ENCODE measurements at regions not wholly inside any gene's neighbourhood (a gene's known extent, or its start where the extent isn't known, plus 50 kb on each side); places are given as distances from the start of the nearest gene placed in this dataset.
"Not testable (repeated sequence)": the region's sequence is repeated elsewhere in the genome, so short reads cannot be mapped to it uniquely, and the experiment has no call there.

DNA sequence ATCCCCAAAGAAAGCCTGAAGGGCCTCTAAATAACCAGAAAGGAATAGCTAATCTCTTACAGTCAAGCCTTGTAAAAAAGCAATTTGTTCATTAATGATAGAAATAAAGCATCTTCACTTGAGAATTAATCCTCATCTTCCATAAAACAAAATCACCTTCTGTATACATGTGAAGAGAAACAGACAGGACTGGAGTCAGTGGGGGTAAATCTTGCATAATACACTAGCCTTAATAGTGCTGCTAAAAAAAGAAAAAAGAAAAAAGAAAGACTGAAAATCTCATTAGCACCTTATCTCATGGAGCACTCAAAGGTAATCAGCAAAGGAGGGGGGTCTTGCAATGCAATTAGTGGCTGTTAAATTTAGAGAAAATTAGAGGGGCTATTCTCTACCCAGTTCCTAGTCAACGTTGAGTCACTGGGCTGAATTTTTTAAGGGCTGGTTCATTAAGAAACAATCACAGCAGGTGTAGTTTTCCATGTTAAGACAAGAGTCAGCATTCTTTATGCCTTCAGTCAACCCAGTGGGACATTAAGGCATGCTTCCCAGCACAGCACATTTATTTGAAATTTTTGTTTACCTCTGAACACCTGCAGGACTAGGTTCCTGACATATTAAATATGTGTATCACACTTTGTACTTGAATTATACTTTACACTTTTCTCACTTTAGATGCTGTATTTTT lies 1455.7 kb upstream of the CELF2 start:
- no peak overlapping the region for H3K27ac Mint-ChIP-seq
- H3K27me3 Mint-ChIP-seq, result no peaks in the 10 kb centered on the region
- H3K4me3 Mint-ChIP-seq, result no peak overlapping the region
- no peak for ATAC-seq (ENCODE audit: low read depth in 2 of 2)
- Histone ChIP-seq H3K4me1 (ENCODE audit: control insufficient read depth, insufficient read depth, low read length, poor library complexity, severe bottlenecking) (no peaks in the 10 kb centered on the region), H3K27ac (ENCODE audit: insufficient read depth, low read length, poor library complexity, severe bottlenecking) (no peak overlapping the region), H3K9me3 (ENCODE audit: control insufficient read depth in 2 of 2, low read length in 2 of 2) (no peaks in the 10 kb centered on the region), H3K4me3 (ENCODE audit: low read depth, low read length) (no peak overlapping the region), H3K27me3 (ENCODE audit: control insufficient read depth, insufficient read depth, low read length) (no peaks in the 10 kb centered on the region), H3K36me3 (ENCODE audit: control insufficient read depth, insufficient read depth, low read length) (no peaks in the 10 kb centered on the region)
- H3K9me3 Mint-ChIP-seq, result peaks cover 0 to 5% (median under 1%) of the 10 kb centered on the region in 7 donors
- no peaks in the 10 kb centered on the region for H3K36me3 Mint-ChIP-seq
- no peaks in the 10 kb centered on the region for H3K4me1 Mint-ChIP-seq
- no peak for DNase-seq

DNA sequence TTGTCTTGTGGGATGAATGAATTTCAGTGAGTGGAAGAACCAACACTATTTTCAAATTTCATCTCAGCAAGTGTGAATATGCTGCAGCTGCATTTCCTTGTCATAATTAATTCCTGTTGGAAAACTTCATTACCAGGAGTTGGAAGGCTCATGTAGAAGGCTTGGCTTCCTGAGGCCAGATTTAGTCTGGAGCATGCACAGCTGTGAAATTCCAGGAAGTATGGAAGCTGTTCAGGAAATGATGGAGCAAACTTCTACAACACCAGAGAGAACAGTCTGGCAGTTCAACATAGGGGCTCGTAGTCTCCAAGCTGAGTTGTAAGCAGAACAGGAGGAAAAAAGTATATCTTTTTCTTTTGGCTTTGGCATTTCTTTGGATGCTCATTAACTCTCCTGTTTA lies 1439.9 kb upstream of the CELF2 start:
- H3K36me3 ChIP-seq (ENCODE audit: control insufficient read depth, insufficient read depth, low read length), result no peaks in the 10 kb centered on the region
- Mint-ChIP-seq H3K27ac (no peak overlapping the region), H3K4me1 (no peaks in the 10 kb centered on the region), H3K27me3 (no peaks in the 10 kb centered on the region), H3K4me3 (no peak overlapping the region), H3K36me3 (no peaks in the 10 kb centered on the region), H3K9me3 (peaks cover 0 to 3% (median 0%) of the 10 kb centered on the region in 7 donors)
- no peaks in the 10 kb centered on the region for H3K4me1 ChIP-seq (ENCODE audit: control insufficient read depth, insufficient read depth, low read length, poor library complexity, severe bottlenecking)
- DNase-seq (no peak), ATAC-seq (ENCODE audit: low read depth in 2 of 2) (no peak)
- H3K4me3 ChIP-seq (ENCODE audit: low read depth, low read length), result no peak overlapping the region
- H3K27ac ChIP-seq (ENCODE audit: insufficient read depth, low read length, poor library complexity, severe bottlenecking), result no peak overlapping the region
- no peaks in the 10 kb centered on the region for H3K27me3 ChIP-seq (ENCODE audit: control insufficient read depth, insufficient read depth, low read length)
- no peaks in the 10 kb centered on the region for H3K9me3 ChIP-seq (ENCODE audit: control insufficient read depth in 2 of 2, low read length in 2 of 2)

DNA sequence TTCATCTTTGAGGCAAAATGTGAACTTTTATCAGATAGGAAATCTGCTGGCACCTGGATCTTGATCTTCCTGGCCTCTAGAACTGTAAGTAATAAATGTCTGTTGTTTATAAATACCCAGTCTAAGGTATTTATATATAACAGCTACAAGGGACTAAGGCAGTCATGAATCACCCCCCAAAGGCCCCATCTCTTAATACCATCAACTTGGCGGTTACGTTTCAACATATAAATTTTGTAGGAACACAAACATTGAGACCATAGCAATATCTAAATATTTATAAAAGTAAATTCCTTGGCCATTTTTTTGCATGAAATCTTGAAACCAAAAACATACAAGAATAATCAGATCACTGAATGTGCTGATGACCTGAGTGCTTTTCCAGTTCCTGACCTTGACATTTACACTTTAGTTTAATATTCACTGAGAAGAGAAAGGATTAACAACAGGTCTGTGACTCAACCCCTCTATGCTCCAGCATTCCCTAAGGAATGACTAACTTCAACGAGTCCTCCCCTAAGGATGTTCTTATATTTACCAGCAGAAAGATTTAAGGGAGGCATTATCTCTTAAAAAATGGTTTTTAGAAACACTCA lies 1438.5 kb upstream of the CELF2 start:
- H3K27me3 Mint-ChIP-seq, result no peaks in the 10 kb centered on the region
- H3K4me3 Mint-ChIP-seq, result no peak overlapping the region
- H3K27ac ChIP-seq (ENCODE audit: insufficient read depth, low read length, poor library complexity, severe bottlenecking), result no peak overlapping the region
- H3K9me3 Mint-ChIP-seq, result no peaks in the 10 kb centered on the region
- no peaks in the 10 kb centered on the region for H3K36me3 Mint-ChIP-seq
- ATAC-seq (ENCODE audit: low read depth in 2 of 2) (no peak), DNase-seq (no peak)
- no peaks in the 10 kb centered on the region for H3K27me3 ChIP-seq (ENCODE audit: control insufficient read depth, insufficient read depth, low read length)
- H3K4me1 ChIP-seq (ENCODE audit: control insufficient read depth, insufficient read depth, low read length, poor library complexity, severe bottlenecking), result no peaks in the 10 kb centered on the region
- no peak overlapping the region for H3K4me3 ChIP-seq (ENCODE audit: low read depth, low read length)
- no peaks in the 10 kb centered on the region for H3K36me3 ChIP-seq (ENCODE audit: control insufficient read depth, insufficient read depth, low read length)
- H3K9me3 ChIP-seq (ENCODE audit: control insufficient read depth in 2 of 2, low read length in 2 of 2), result no peaks in the 10 kb centered on the region
- no peak overlapping the region for H3K27ac Mint-ChIP-seq
- H3K4me1 Mint-ChIP-seq, result no peaks in the 10 kb centered on the region

DNA sequence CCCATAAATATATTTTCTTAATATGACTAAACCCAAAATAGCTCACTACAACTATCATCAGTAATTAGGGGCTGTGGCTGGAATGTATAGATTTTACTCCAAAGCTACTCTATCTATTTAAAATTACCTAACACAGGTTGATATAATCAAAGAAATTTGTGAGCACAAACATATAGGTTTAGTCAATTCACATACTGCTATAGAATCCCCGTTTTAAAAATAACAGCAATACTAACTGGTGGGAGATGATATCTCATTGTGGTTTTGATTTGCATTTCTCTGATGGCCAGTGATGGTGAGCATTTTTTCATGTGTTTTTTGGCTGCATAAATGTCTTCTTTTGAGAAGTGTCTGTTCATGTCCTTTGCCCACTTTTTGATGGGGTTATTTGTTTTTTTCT lies 1434.9 kb upstream of the CELF2 start:
- not testable (repeated sequence) for H3K36me3 ChIP-seq (ENCODE audit: control insufficient read depth, insufficient read depth, low read length); H3K27me3 ChIP-seq (ENCODE audit: control insufficient read depth, insufficient read depth, low read length); H3K4me1 ChIP-seq (ENCODE audit: control insufficient read depth, insufficient read depth, low read length, poor library complexity, severe bottlenecking); ATAC-seq (ENCODE audit: low read depth in 2 of 2); H3K9me3 ChIP-seq (ENCODE audit: control insufficient read depth in 2 of 2, low read length in 2 of 2); H3K4me3 Mint-ChIP-seq; H3K27me3 Mint-ChIP-seq; DNase-seq; H3K27ac ChIP-seq (ENCODE audit: insufficient read depth, low read length, poor library complexity, severe bottlenecking); H3K9me3 Mint-ChIP-seq; H3K36me3 Mint-ChIP-seq; H3K4me3 ChIP-seq (ENCODE audit: low read depth, low read length); H3K27ac Mint-ChIP-seq; H3K4me1 Mint-ChIP-seq

DNA sequence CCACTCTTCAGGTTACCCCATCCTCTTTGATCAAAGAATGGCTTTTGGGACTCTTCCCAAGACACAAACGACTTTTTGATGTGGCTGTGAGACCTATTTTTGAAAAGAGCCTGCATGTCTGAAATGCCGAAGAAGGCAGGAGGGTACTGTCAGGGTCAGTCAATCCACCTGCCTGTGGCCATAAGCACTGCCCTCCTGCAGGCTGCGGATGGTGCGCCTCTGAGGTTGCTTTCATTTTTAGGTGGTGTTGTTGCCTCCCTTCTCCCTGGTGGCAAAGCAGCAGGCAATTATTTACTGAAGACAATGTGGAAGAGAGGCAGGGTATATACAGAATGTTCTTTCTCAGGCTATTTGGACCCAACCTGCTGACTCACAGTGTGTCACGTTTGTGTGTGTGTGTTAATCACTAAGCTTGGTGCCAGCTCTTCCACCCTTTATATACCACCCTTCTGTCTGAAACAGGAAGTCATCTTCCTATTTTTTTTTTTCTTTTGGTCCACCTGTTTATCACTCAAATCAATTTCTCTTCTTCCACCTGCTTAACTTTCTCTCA lies 1421.2 kb upstream of the CELF2 start:
- ATAC-seq (ENCODE audit: low read depth in 2 of 2) (no peak), DNase-seq (no peak)
- H3K4me3 Mint-ChIP-seq, result no peak overlapping the region
- no peak overlapping the region for H3K4me3 ChIP-seq (ENCODE audit: low read depth, low read length)
- H3K9me3 ChIP-seq (ENCODE audit: control insufficient read depth in 2 of 2, low read length in 2 of 2), result no peaks in the 10 kb centered on the region
- H3K27ac ChIP-seq (ENCODE audit: insufficient read depth, low read length, poor library complexity, severe bottlenecking), result no peak overlapping the region
- H3K36me3 ChIP-seq (ENCODE audit: control insufficient read depth, insufficient read depth, low read length), result no peaks in the 10 kb centered on the region
- peaks cover 0 to 10% (median 2%) of the 10 kb centered on the region in 7 donors for H3K9me3 Mint-ChIP-seq
- H3K27me3 ChIP-seq (ENCODE audit: control insufficient read depth, insufficient read depth, low read length), result no peaks in the 10 kb centered on the region
- H3K36me3 Mint-ChIP-seq, result no peaks in the 10 kb centered on the region
- H3K27ac Mint-ChIP-seq, result no peak overlapping the region
- no peaks in the 10 kb centered on the region for H3K27me3 Mint-ChIP-seq
- H3K4me1 Mint-ChIP-seq, result no peaks in the 10 kb centered on the region
- H3K4me1 ChIP-seq (ENCODE audit: control insufficient read depth, insufficient read depth, low read length, poor library complexity, severe bottlenecking), result no peaks in the 10 kb centered on the region

DNA sequence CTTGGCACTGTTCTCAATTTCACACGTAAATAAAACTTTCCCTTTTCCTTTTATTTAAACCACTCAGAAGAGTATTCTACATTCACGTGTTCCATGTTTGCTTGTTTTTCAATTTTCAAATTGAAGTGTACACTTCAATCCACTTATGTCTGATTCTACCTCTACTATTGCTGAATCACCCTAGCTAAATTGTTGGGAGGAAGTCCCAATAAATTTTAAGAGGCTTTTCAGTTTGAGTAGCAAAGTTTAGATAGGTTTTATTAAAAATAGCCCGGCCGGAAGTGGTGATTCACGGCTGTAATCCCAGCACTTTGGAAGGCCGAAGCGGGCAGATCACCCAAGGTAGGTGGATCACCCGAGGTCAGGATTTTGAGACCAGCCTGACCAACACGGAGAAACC lies 1414.7 kb upstream of the CELF2 start:
- Mint-ChIP-seq H3K9me3 (peaks cover 0 to 5% (median 0%) of the 10 kb centered on the region in 7 donors), H3K4me1 (no peaks in the 10 kb centered on the region), H3K36me3 (no peaks in the 10 kb centered on the region), H3K27ac (no peak overlapping the region), H3K27me3 (no peaks in the 10 kb centered on the region), H3K4me3 (no peak overlapping the region)
- Histone ChIP-seq H3K4me3 (ENCODE audit: low read depth, low read length) (no peak overlapping the region), H3K27me3 (ENCODE audit: control insufficient read depth, insufficient read depth, low read length) (no peaks in the 10 kb centered on the region), H3K27ac (ENCODE audit: insufficient read depth, low read length, poor library complexity, severe bottlenecking) (no peak overlapping the region), H3K4me1 (ENCODE audit: control insufficient read depth, insufficient read depth, low read length, poor library complexity, severe bottlenecking) (no peaks in the 10 kb centered on the region), H3K9me3 (ENCODE audit: control insufficient read depth in 2 of 2, low read length in 2 of 2) (no peaks in the 10 kb centered on the region), H3K36me3 (ENCODE audit: control insufficient read depth, insufficient read depth, low read length) (no peaks in the 10 kb centered on the region)
- ATAC-seq (ENCODE audit: low read depth in 2 of 2) (no peak), DNase-seq (no peak)

DNA sequence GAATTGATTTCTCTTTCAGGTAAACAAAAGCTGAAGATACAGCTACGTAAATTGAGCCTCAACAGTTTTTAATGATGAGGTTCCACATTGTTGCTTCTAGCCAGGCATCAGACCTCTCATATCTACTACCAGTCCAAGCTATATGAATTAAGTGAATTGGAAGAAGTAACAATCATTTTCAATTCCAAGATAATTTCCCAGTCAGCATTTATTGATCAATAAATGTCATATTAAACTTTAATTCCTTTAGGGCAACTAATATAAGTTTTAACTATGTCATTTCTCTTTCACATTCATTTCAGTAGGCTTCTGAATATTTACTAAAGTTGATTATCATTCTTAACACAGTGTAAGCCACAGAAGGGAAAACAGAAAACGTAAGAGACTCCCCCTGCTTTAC lies 1413.7 kb upstream of the CELF2 start:
- Histone ChIP-seq H3K4me3 (ENCODE audit: low read depth, low read length) (no peak overlapping the region), H3K27me3 (ENCODE audit: control insufficient read depth, insufficient read depth, low read length) (no peaks in the 10 kb centered on the region), H3K36me3 (ENCODE audit: control insufficient read depth, insufficient read depth, low read length) (no peaks in the 10 kb centered on the region), H3K9me3 (ENCODE audit: control insufficient read depth in 2 of 2, low read length in 2 of 2) (no peaks in the 10 kb centered on the region), H3K27ac (ENCODE audit: insufficient read depth, low read length, poor library complexity, severe bottlenecking) (no peak overlapping the region), H3K4me1 (ENCODE audit: control insufficient read depth, insufficient read depth, low read length, poor library complexity, severe bottlenecking) (no peaks in the 10 kb centered on the region)
- Mint-ChIP-seq H3K36me3 (no peaks in the 10 kb centered on the region), H3K9me3 (peaks cover 0 to 5% (median 0%) of the 10 kb centered on the region in 7 donors), H3K27me3 (no peaks in the 10 kb centered on the region), H3K4me3 (no peak overlapping the region), H3K27ac (no peak overlapping the region), H3K4me1 (no peaks in the 10 kb centered on the region)
- DNase-seq (no peak), ATAC-seq (ENCODE audit: low read depth in 2 of 2) (no peak)

DNA sequence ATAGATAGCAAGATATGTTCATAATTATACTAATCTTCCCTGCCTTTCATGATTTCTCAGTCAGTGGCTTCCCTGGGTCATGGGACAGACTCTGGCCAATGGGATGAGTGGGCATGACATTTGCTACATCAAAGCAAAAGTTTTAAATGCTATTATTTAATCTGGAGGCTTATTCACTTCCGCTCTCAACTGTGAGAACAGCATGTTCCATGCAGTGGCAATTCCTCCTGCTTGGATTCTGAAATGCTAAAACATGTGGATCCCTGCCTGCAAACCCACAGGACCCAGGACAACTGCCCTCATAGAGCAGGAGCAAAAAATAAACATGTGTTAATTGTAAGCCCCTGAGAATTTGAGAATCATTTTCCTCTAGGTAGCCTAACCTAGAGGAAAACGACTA lies 1412.4 kb upstream of the CELF2 start:
- no peaks in the 10 kb centered on the region for H3K4me1 Mint-ChIP-seq
- H3K27ac Mint-ChIP-seq, result no peak overlapping the region
- H3K9me3 Mint-ChIP-seq, result peaks cover 0 to 5% (median 0%) of the 10 kb centered on the region in 7 donors
- H3K36me3 Mint-ChIP-seq, result no peaks in the 10 kb centered on the region
- Histone ChIP-seq H3K4me1 (ENCODE audit: control insufficient read depth, insufficient read depth, low read length, poor library complexity, severe bottlenecking) (no peaks in the 10 kb centered on the region), H3K27me3 (ENCODE audit: control insufficient read depth, insufficient read depth, low read length) (no peaks in the 10 kb centered on the region), H3K9me3 (ENCODE audit: control insufficient read depth in 2 of 2, low read length in 2 of 2) (no peaks in the 10 kb centered on the region), H3K36me3 (ENCODE audit: control insufficient read depth, insufficient read depth, low read length) (no peaks in the 10 kb centered on the region), H3K27ac (ENCODE audit: insufficient read depth, low read length, poor library complexity, severe bottlenecking) (no peak overlapping the region), H3K4me3 (ENCODE audit: low read depth, low read length) (no peak overlapping the region)
- no peaks in the 10 kb centered on the region for H3K27me3 Mint-ChIP-seq
- ATAC-seq (ENCODE audit: low read depth in 2 of 2) (no peak), DNase-seq (no peak)
- no peak overlapping the region for H3K4me3 Mint-ChIP-seq
